Kidney epithelial cell (primary cell): ENCODE measurements at regions not wholly inside any gene's neighbourhood (a gene's known extent, or its start where the extent isn't known, plus 50 kb on each side); places are given as distances from the start of the nearest gene placed in this dataset.

ENCODE experiments used
- DNase-seq: peaks from one replicate; pipeline ENCODE4 v3.0.0-alpha.2; 2010; ENCODE audit warnings: low read depth
- H3K27me3 ChIP-seq: 2 replicates; pipeline ENCODE4 v1.6.0; 2011; ENCODE audit warnings: low read length; ENCODE audit not compliant: control insufficient read depth, insufficient read depth
- H3K36me3 ChIP-seq: 2 replicates; pipeline ENCODE4 v1.5.1; 2011; ENCODE audit warnings: low read length; ENCODE audit not compliant: control insufficient read depth, insufficient read depth
- H3K4me3 ChIP-seq: 2 replicates; pipeline ENCODE4 v1.5.1; 2011; ENCODE audit warnings: low read depth, mild to moderate bottlenecking, control low read depth, low read length
- TF ChIP-seq, protein P1 (sequence below): IDR thresholded peaks from 2 replicates; pipeline ENCODE4 v1.5.1; 2011; ENCODE audit warnings: mild to moderate bottlenecking, moderate library complexity, low read length, control low read depth, inconsistent platforms; ENCODE audit not compliant: insufficient read depth, poor library complexity, severe bottlenecking

DNA sequence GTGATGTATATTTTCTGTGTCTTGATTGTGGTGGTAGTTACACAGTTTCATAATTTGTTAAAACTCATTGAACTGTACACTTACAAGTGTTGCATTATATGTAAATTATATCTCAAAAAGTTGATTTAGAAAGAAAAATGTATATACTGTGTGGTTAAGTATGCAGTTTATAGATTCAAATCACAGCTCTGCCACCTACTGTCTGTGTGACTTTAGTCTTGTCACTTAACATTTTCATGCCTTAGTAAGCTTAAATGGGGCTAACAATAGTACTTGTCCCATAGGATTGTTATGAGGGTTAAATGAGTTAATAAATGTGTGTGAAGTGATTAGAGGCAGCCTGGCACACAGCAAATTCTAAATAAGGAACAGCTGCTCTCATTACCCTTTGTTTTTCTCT is 120.9 kb upstream of the P2RY1 start:
- H3K27me3 ChIP-seq = no peaks in the 10 kb centered on the region
- H3K4me3 ChIP-seq = no peak overlapping the region
- no peaks in the 10 kb centered on the region for H3K36me3 ChIP-seq
- TF ChIP-seq, protein P1, sequence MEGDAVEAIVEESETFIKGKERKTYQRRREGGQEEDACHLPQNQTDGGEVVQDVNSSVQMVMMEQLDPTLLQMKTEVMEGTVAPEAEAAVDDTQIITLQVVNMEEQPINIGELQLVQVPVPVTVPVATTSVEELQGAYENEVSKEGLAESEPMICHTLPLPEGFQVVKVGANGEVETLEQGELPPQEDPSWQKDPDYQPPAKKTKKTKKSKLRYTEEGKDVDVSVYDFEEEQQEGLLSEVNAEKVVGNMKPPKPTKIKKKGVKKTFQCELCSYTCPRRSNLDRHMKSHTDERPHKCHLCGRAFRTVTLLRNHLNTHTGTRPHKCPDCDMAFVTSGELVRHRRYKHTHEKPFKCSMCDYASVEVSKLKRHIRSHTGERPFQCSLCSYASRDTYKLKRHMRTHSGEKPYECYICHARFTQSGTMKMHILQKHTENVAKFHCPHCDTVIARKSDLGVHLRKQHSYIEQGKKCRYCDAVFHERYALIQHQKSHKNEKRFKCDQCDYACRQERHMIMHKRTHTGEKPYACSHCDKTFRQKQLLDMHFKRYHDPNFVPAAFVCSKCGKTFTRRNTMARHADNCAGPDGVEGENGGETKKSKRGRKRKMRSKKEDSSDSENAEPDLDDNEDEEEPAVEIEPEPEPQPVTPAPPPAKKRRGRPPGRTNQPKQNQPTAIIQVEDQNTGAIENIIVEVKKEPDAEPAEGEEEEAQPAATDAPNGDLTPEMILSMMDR = no peak
- DNase-seq = no peak

DNA sequence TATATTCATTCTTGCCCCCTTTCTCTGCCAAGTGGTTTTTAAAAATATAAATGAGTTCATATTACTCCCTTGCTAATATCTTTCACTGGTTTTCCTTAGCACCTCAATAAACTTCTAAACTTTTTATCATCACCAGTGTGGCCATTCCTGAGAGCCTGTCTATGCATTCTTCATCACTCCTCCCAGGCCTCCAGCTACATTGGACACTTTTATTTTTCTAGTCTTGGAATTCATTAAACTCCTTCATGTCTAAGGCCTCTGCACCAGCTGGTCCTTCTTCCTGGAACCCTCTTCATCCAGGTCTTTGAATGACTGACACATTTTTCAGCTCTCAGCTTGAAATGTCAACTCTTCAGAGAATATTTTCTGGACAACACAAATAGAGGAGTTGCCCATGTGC is 120.4 kb upstream of the P2RY1 start:
- no peak for DNase-seq

DNA sequence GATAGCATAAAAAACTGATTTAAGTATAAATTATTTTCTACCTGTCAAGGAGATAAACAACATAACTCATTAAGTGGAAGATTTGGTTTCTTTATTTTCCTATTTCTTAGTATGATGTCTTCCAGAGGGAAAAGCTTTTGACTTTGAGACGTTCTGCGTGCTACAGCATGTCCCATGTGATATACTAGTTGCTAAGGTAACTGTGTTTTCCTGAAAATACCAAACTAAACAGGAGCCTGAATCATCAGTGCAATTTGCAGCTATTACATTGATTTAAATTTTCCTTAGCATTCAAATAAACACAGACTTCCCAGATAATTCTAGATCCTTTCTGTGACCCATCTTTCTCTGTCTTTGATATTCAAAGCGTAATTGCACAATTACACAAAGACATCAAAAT is 117.7 kb upstream of the P2RY1 start:
- H3K36me3 ChIP-seq = no peaks in the 10 kb centered on the region
- no peaks in the 10 kb centered on the region for H3K27me3 ChIP-seq
- TF ChIP-seq, protein P1 = no peak
- DNase-seq = no peak
- no peak overlapping the region for H3K4me3 ChIP-seq

More for the DNA sequence above, 120.4 kb upstream of the P2RY1 start:
- no peaks in the 10 kb centered on the region for H3K27me3 ChIP-seq
- TF ChIP-seq, protein P1 = no peak
- no peak overlapping the region for H3K4me3 ChIP-seq
- no peaks in the 10 kb centered on the region for H3K36me3 ChIP-seq

DNA sequence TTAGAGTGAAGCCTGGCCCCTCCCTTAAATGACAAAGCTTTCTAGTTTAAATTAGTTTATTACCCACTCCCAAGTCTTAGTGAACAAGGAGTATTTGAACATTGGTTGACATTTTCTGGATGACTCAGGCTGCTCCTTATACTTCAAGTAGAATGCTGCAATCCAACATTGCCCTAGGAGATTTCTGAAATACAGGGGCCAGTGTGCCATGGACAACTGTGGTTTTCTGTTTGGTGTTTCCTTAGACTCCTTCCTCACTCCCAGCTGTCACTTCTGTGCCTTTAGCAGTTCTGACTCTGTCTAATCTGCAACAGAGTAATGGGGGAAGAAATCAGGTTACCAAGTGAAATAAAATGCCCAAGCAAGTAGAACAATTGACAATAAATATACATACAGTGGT is 116.1 kb upstream of the P2RY1 start:
- no peak overlapping the region for H3K4me3 ChIP-seq
- DNase-seq = no peak
- no peaks in the 10 kb centered on the region for H3K27me3 ChIP-seq
- TF ChIP-seq, protein P1 = no peak
- no peaks in the 10 kb centered on the region for H3K36me3 ChIP-seq

DNA sequence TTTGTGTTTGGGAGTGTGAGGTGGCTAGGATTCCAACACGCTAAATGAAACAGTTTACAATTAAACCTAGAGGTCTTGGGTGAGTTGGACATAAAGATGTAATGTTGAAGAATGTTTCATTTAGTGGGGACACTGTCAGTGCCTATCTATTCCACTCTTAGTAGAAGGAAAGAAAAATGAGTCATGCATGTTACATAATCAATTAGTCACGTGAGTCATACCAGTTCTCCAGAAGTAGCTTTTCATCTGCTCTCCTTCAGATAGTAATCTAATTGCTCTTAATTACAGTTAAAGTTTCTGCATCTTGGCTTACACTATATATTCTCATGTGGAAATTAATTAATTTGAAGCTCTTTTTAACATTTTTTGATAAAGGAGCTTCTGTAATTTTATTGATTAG is 115.7 kb upstream of the P2RY1 start:
- no peak overlapping the region for H3K4me3 ChIP-seq
- H3K36me3 ChIP-seq = no peaks in the 10 kb centered on the region
- no peaks in the 10 kb centered on the region for H3K27me3 ChIP-seq
- DNase-seq = peak; percentile 4
- TF ChIP-seq, protein P1 = no peak

DNA sequence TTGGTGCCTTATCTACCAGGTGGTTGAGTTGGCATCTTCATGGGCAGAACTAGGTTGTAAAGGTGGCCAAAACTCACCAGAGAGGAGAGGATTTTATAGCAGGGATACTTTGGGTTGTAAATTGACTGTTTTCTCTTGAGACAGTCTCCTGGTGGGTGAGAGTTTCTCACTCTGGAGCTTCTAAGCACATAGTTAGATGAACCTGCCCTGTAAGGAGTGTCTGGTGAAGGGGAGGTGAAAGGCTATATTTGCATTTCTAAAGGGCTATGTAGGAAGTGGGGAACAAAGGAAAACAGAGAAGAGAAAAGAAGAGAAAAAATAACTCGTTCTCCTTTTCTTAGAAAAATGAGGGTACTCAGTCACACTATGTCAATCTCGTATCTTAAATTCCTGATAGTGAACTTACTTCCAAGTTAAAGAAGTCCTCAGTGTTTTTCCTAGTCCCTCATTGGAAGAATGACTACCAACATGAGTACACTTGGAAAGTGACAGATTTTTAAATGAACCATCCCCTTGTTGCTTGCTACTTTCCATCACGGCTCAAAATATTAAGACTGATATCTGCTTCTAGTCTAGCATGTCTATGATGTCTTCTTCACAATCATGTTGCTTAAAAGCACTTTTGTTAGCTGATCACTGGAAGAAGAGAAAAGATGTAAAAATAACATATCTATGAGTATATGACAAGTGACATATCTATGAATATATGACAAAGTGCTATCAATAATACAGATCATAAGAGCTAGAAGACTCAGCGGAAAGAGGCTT is 113.8 kb upstream of the P2RY1 start:
- no peaks in the 10 kb centered on the region for H3K27me3 ChIP-seq
- DNase-seq = no peak
- no peaks in the 10 kb centered on the region for H3K36me3 ChIP-seq
- H3K4me3 ChIP-seq = no peak overlapping the region
- TF ChIP-seq, protein P1 = no peak
